Panc1 (cell line): ENCODE measurements at regions not wholly inside any gene's neighbourhood (a gene's known extent, or its start where the extent isn't known, plus 50 kb on each side); places are given as distances from the start of the nearest gene placed in this dataset.

Experiments
- ATAC-seq: fragments of 200-7000 bp; cut with Tn5 transposase; 2 replicates; pipeline ENCODE4 v1.9.1; 2020; ENCODE audit warnings: mild to moderate bottlenecking, moderate library complexity
- BruUV-seq: library from RNA; stranded (reverse); fragments of 400-500 nt; replicated peaks from 2 replicates; lab custom pipeline; 2021; lab: Mats Ljungman, UMichigan
- CTCF ChIA-PET: fragments of 300-600 bp; sonication (Branson Sonifier 250); formaldehyde crosslinking; loops from one replicate; lab custom pipeline; 2022; ENCODE audit warnings: antibody characterized with exemption; lab: Charles Lee
- POLR2A ChIA-PET: fragments of 300-600 bp; sonication (Branson Sonifier 250); formaldehyde crosslinking; loops from one replicate; lab custom pipeline; 2022; ENCODE audit warnings: antibody characterized with exemption; lab: Charles Lee
- DNase-seq: peaks from one replicate; pipeline ENCODE4 v3.0.0-alpha.2; 2010; ENCODE audit warnings: low read depth, low spot score
- H3K27ac ChIP-seq: 2 replicates; pipeline ENCODE4 v1.5.1; 2011; ENCODE audit warnings: mild to moderate bottlenecking, low read length, inconsistent platforms
- H3K27me3 ChIP-seq: fragments of 200-500 bp; sonication (Bioruptor generic); 2 replicates; pipeline ENCODE4 v1.6.0; 2014; ENCODE audit warnings: low read length, inconsistent platforms; ENCODE audit not compliant: control insufficient read depth, insufficient read depth
- H3K36me3 ChIP-seq: fragments of 200-500 bp; sonication (Bioruptor generic); 2 replicates; pipeline ENCODE4 v1.5.1; 2014; ENCODE audit warnings: inconsistent platforms, mild to moderate bottlenecking, low read length, moderate library complexity; ENCODE audit not compliant: control insufficient read depth, insufficient read depth
- H3K4me1 ChIP-seq: 2 replicates; pipeline ENCODE4 v1.5.1; 2011; ENCODE audit warnings: inconsistent platforms, mild to moderate bottlenecking, low read length, moderate library complexity; ENCODE audit not compliant: control insufficient read depth, insufficient read depth
- H3K4me3 ChIP-seq, 2 experiments: 2 replicates each; pipeline ENCODE4 v1.5.1; 2011 to 2012; ENCODE audit warnings: low read depth in 2 of 2, low read length in 2 of 2, mild to moderate bottlenecking in 2 of 2, inconsistent platforms in 1 of 2, moderate library complexity in 1 of 2
- H3K9me3 ChIP-seq: fragments of 200-500 bp; sonication (Bioruptor generic); 2 replicates; pipeline ENCODE4 v1.5.1; 2014; ENCODE audit warnings: low read depth, mild to moderate bottlenecking, inconsistent platforms, low read length, moderate library complexity; ENCODE audit not compliant: control insufficient read depth, insufficient read depth
- POLR2AphosphoS5 ChIP-seq: IDR thresholded peaks from 2 replicates; pipeline ENCODE4 v1.6.1; 2012; ENCODE audit warnings: mild to moderate bottlenecking, low read depth, low read length, moderate library complexity
- SIN3A ChIP-seq: IDR thresholded peaks from 2 replicates; pipeline ENCODE4 v1.6.1; 2012; ENCODE audit warnings: low read depth, mild to moderate bottlenecking, low read length, moderate library complexity, borderline replicate concordance; ENCODE audit not compliant: insufficient read depth
- TCF7L2 ChIP-seq: IDR thresholded peaks from 2 replicates; pipeline ENCODE4 v1.6.1; 2011; ENCODE audit warnings: mild to moderate bottlenecking, low read depth, low read length, inconsistent platforms
- in situ Hi-C: cut with HindIII; loops from 2 replicates; pipeline ENCODE4 v1.10.0; 2016; ENCODE audit warnings: low sequenced_read_pairs, low pct_unique_long_range_greater_than_20kb
- intact Hi-C: fragments of 100-400 bp; cut with micrococcal nuclease; formaldehyde crosslinking; loops from one replicate; pipeline ENCODE4 v1.10.0; 2022; ENCODE audit not compliant: unreplicated experiment
- TF ChIP-seq, protein P1 (sequence below): fragments of 450-650 bp; IDR thresholded peaks from 2 replicates; pipeline ENCODE4 v1.5.1; 2017; ENCODE audit warnings: mild to moderate bottlenecking
- TF ChIP-seq, protein P2 (sequence below), 2 experiments: IDR thresholded peaks; 2 replicates each; pipeline ENCODE4 v1.6.1; 2011 to 2012; ENCODE audit warnings: low read depth in 2 of 2, control low read depth in 1 of 2, low read length in 1 of 2, mild to moderate bottlenecking in 1 of 2, moderate library complexity in 1 of 2; ENCODE audit not compliant: insufficient read depth in 1 of 2

DNA sequence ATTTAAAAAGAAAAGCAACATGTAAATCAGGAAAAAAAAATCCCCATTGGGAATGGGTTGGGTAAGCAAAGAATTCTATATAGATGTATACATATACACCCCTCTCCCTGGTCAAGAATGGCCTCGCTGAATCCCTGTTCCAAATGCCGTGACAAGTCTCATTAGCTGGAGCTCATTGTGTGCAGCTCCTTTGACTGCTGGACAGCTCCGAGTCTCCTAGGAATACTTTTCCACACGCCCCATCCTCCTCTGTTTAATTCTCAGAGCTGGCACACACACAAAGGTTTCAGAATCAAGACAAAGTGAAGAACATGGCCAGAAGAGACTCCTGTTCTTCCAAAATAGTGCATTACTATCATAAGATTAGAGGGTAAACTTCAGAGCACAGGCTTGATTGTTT is 130.9 kb upstream of the MKLN1 start (continued):
- no peak for TF ChIP-seq POLR2AphosphoS5

DNA sequence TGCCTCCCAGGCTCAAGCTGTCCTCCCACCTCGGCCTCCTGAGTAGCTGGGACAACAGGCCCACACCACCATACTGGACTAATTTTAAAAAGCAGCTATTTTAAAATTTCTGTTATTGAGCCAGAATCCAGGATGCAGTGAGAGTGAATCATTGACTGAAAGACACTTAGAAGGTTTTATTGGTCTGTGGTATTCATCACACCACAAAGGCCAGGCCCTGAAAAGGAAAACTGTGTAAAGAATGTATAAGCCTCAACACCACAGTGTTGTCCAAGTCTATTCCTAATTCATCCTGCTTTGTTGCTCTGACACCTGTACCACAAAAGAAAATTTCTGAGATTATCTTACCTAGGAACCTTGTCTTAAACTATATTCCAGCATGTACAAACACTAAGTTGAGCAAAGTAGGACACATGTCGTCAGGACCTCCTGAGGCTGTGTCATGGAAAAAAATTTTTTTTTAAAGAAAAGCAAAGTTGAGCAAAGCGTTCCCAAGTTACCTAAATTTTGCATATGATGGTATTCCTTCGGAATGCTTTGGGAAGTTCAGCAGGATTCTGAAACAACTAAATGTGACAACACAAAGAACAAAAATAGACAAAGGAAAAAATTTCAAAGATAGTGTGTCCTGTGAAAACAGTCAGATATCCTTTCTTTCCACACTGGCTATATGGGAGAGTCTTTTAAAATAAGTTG is 129.6 kb upstream of the MKLN1 start:
- Histone ChIP-seq H3K36me3 (no peaks in the 10 kb centered on the region), H3K9me3 (no peaks in the 10 kb centered on the region), H3K27ac (no peak overlapping the region), H3K4me3 (no peak overlapping the region), H3K4me1 (no peaks in the 10 kb centered on the region), H3K27me3 (no peaks in the 10 kb centered on the region)
- no peak for TF ChIP-seq SIN3A
- TF ChIP-seq, protein P1, sequence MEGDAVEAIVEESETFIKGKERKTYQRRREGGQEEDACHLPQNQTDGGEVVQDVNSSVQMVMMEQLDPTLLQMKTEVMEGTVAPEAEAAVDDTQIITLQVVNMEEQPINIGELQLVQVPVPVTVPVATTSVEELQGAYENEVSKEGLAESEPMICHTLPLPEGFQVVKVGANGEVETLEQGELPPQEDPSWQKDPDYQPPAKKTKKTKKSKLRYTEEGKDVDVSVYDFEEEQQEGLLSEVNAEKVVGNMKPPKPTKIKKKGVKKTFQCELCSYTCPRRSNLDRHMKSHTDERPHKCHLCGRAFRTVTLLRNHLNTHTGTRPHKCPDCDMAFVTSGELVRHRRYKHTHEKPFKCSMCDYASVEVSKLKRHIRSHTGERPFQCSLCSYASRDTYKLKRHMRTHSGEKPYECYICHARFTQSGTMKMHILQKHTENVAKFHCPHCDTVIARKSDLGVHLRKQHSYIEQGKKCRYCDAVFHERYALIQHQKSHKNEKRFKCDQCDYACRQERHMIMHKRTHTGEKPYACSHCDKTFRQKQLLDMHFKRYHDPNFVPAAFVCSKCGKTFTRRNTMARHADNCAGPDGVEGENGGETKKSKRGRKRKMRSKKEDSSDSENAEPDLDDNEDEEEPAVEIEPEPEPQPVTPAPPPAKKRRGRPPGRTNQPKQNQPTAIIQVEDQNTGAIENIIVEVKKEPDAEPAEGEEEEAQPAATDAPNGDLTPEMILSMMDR: no peak
- no peak for TF ChIP-seq POLR2AphosphoS5
- TF ChIP-seq, protein P2, sequence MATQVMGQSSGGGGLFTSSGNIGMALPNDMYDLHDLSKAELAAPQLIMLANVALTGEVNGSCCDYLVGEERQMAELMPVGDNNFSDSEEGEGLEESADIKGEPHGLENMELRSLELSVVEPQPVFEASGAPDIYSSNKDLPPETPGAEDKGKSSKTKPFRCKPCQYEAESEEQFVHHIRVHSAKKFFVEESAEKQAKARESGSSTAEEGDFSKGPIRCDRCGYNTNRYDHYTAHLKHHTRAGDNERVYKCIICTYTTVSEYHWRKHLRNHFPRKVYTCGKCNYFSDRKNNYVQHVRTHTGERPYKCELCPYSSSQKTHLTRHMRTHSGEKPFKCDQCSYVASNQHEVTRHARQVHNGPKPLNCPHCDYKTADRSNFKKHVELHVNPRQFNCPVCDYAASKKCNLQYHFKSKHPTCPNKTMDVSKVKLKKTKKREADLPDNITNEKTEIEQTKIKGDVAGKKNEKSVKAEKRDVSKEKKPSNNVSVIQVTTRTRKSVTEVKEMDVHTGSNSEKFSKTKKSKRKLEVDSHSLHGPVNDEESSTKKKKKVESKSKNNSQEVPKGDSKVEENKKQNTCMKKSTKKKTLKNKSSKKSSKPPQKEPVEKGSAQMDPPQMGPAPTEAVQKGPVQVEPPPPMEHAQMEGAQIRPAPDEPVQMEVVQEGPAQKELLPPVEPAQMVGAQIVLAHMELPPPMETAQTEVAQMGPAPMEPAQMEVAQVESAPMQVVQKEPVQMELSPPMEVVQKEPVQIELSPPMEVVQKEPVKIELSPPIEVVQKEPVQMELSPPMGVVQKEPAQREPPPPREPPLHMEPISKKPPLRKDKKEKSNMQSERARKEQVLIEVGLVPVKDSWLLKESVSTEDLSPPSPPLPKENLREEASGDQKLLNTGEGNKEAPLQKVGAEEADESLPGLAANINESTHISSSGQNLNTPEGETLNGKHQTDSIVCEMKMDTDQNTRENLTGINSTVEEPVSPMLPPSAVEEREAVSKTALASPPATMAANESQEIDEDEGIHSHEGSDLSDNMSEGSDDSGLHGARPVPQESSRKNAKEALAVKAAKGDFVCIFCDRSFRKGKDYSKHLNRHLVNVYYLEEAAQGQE (IDR thresholded peaks at IDR 0.05; ENCODE audit: insufficient read depth in 1 of 2, low read depth in 2 of 2, low read length in 1 of 2): no peak
- no peak for TF ChIP-seq TCF7L2
- DNase-seq (no peak), ATAC-seq (no peak)
- intact Hi-C loops: no loop called here
- BruUV-seq: no TSS peak
- CTCF ChIA-PET: no interaction called here
- in situ Hi-C loops: no loop called here
- POLR2A ChIA-PET: no interaction called here

DNA sequence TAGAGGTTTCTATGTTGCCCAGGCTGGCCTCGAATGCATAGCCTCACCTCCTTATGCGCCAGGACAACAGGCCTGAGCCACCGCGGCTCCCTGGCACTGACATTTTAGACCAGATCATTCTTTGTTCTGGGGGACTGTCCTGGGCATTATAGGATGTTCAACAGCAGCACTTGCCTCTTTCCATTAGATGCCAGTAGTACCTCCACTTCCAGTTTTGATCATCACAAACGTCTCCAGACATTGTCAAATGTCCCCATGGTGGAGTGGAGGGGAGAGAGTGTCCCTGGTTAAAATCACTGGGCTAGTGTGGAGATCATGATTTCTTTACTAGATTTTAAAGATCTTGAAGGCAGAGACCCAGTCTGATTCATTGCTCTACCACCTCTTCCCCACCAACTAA is 125.2 kb upstream of the MKLN1 start:
- no peak for ATAC-seq
- H3K27ac ChIP-seq: no peak overlapping the region
- H3K27me3 ChIP-seq: no peaks in the 10 kb centered on the region
- POLR2A ChIA-PET: no interaction called here
- no peak for DNase-seq
- H3K4me1 ChIP-seq: no peaks in the 10 kb centered on the region
- TF ChIP-seq SIN3A (no peak), TCF7L2 (no peak), POLR2AphosphoS5 (no peak)
- TF ChIP-seq, protein P2 (IDR thresholded peaks at IDR 0.05; ENCODE audit: insufficient read depth in 1 of 2, low read depth in 2 of 2, low read length in 1 of 2): no peak
- TF ChIP-seq, protein P1: no peak
- in situ Hi-C loops (no loop called here), intact Hi-C loops (no loop called here)
- H3K9me3 ChIP-seq: no peaks in the 10 kb centered on the region
- no peaks in the 10 kb centered on the region for H3K36me3 ChIP-seq
- H3K4me3 ChIP-seq: no peak overlapping the region
- BruUV-seq: no TSS peak
- CTCF ChIA-PET: no interaction called here
